AG08396 (cell line): ENCODE measurements at regions not wholly inside any gene's neighbourhood (a gene's known extent, or its start where the extent isn't known, plus 50 kb on each side); places are given as distances from the start of the nearest gene placed in this dataset.
A peak's percentile ranks its signal among the peaks of the same experiment; 100 is the strongest.

Experiments
- DNase-seq: peaks from one replicate; pipeline ENCODE4 v3.0.0; 2012; ENCODE audit warnings: low spot score, mixed read lengths

DNA sequence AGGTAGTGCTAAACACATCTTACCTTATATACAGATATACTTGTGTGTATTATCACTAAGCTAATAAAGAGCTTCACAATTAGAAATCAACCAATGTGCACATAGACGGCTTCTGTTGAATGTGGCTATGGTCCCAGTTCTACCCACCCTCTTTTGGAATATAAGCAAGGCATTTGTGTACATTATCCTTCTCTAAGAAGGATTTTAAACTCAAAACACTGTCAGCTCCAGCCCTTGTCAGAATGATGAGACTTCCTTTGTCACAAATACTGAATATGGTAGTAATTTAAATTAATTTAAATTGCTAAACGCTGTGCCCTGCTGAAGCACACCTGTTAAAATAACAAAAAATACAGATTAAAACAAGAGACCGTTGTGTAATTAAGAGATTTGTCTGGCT lies 107.9 kb upstream of the GRAMD2B start:
- DNase-seq, result no peak

GRCh38 chr5:126332326-126332725 lies 90.9 kb upstream of the GRAMD2B start:
- DNase-seq, result no peak

- no peak for DNase-seq
These were observed 88.4 kb upstream of the GRAMD2B start for GRCh38 chr5:126334760-126335159.

DNA sequence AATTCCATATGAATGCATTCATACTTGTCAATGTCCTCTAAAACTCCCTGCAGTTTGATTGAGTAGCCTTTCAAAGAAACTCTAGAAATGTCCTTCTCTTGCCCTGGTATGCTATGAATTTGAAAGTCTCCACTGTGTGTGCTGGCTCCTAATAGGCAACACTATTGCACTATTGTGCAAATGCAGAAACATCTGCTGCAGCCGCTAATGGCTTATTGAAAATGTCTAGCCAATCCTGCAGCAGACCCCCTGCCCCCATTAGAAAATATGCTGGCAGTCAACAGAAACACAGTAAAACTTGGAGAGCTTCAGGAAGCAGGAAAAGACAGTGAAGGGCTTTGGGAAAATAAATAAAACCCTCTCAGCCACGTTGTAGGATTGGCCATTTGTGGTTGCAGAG lies 87.3 kb upstream of the GRAMD2B start:
- DNase-seq, result peak; percentile 17

DNA sequence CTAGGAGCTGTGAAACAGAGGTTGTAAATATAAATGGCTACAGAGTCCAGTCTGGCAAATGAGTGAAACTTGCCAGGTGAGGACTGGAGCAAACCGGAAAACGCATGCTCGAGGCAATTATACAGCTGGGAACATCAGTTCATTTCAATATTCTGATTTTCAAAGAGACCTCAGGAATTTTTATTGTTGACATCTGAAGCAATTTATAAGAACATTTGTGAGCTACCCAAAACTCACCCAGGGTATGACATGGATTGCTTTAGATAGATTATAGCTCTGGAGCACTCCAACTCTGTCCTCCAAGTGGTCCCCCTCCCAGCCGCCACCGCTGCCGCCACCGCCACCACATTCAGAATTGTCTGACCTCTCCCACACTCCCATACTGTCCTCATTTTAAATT lies 84.6 kb upstream of the GRAMD2B start:
- no peak for DNase-seq

DNA sequence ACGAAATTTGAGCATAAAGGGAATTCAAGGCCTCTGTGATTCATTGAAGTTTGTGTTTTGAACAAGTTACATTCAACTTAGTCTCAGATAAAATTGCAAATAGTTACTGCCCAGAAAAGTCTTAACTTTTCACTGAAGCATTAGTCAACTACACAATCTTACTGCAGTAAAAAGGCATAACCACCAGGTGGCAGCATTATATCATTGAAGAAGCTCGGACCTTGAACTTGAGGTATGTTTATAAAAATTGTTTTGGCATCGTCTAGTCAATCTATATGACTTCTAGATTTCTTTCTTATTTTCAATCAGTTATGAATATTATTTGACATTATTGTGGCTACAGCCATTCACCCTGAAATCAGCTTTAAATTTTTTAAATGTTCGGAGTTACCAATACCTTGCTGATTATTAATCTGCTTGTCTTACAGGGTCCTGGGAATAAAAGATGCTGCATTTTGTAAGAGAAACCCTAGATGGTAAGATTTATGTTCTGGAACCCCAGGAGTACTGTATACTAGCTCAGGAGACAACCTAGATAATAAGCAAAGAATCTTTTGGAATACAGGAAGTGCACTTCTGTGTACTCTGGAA lies 83.9 kb upstream of the GRAMD2B start:
- peak; percentile 41 for DNase-seq

DNA sequence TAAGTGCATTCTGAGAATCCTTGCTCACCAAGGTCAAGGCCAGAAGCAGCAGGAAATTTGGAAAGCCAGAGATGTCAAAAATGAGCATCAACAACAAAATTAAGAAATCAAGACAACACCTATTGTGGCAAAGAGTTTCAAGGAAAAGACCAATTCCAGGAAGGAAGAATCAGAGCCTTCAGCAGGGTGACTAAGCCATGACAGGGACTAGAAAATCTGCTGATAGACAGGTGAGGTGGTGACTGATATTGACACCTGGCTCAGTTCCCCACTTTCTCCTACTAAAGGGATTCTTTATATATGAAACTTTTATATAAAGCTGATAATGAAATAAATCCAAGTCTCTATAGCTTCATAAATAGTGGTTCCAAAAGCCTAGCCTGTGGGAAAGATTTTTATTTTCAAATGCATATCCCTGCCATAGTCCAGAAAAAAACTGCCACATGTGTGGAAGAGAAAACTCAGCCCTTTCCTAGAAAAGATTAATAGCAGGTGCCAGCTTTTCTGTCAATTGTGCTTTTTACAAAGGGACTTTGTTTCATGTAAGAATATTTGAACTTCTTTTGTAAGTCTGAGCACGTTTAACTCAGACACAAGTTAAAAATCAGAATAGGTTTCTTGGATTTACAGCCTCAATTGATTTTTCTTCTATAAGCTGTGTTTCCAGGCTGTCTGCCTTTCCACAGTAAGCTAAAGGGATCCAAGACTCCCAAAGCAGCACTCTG lies 81.1 kb upstream of the GRAMD2B start:
- no peak for DNase-seq

- DNase-seq, result no peak
These were observed 74.2 kb upstream of the GRAMD2B start for GRCh38 chr5:126348855-126349635.

DNA sequence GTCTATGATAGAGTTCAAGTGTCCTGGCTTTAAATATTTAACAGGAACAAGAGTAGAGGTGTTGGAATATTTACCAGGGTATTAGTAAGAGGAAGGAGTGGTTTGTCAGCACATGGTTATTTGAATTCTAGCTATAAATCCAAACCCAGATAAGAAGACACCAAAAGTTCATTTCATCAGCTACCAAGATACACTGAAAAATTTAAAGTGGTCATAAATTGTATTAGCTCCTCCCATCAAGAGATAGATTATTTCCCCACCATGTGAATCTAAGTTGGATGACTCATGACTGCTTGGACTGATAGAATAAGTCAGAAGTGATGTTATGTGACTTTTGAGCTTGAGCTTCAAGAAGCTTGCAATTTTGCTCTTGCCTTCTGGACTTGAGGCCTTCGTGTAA lies 72.1 kb upstream of the GRAMD2B start:
- DNase-seq, result no peak

GRCh38 chr5:126354012-126354857 lies 69.0 kb upstream of the GRAMD2B start:
- DNase-seq, result peak; percentile 76

DNA sequence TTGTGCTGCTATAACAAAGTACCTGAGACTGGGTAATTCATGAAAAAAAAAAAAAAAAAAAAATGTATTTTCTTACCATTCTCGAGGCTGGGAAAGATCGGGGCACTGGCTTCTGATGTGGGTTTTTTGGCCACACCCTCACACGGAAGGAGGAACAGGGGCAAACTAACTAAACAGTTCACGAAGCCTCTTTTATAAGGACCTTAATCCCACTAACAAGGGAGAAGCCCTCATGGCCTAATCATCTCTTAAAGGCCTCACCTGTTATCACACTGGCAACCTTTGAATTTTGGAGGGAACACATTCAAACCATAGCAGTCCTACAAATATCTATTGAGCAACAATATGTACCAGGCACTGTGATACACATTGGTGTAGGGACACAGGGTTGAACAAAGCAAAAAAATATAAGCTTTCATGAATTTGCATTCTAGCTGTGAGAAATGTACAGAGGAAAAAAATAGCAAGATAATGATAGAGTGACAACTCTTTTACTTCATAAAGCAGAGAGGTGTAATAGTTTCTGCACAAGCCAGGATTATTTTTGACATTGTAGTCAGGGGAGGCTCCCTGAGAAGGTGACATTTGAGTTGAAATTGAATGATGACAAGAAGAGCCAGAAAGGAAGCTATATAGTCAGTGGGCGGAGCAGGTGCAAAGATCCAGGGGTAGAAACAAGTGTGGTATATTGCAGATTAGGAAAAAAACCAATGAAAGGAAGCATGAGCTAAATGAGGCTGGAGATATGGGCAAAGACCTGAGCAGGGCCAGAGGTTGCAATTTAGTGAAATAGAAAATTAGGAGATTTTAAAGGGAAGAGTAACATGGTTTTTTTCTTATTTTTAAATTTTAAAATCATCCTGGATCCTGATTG lies 68.1 kb upstream of the GRAMD2B start:
- no peak for DNase-seq

- no peak for DNase-seq
These were observed 67.3 kb upstream of the GRAMD2B start for GRCh38 chr5:126355940-126356339.

GRCh38 chr5:126357585-126358342 lies 65.4 kb upstream of the GRAMD2B start:
- no peak for DNase-seq

GRCh38 chr5:126358525-126358924 lies 64.7 kb upstream of the GRAMD2B start:
- no peak for DNase-seq

GRCh38 chr5:126359884-126360283 lies 63.3 kb upstream of the GRAMD2B start:
- DNase-seq, result no peak

DNA sequence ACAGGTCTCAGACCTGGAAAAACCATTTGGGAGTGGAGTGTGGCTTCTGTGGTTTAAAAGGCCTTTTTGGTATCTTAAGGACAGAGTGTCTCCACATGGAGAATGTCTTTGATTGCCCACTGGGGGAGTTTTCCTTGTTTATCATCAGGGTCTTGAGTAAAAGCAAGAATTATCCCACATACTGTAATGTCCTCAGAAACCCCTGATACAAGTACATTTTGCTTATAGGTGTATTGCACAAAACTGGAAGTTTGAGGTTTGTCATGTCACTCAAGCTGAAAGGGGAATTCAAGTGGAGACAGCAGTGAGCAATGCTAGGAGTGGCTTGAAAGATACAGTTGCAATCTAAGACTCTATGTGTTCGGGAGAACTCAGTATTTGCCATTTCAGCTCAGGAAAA lies 62.7 kb upstream of the GRAMD2B start:
- DNase-seq, result no peak

- DNase-seq, result no peak
These were observed 59.6 kb upstream of the GRAMD2B start for GRCh38 chr5:126363658-126364057.

- DNase-seq, result no peak
These were observed 58.9 kb upstream of the GRAMD2B start for GRCh38 chr5:126364206-126364902.

DNA sequence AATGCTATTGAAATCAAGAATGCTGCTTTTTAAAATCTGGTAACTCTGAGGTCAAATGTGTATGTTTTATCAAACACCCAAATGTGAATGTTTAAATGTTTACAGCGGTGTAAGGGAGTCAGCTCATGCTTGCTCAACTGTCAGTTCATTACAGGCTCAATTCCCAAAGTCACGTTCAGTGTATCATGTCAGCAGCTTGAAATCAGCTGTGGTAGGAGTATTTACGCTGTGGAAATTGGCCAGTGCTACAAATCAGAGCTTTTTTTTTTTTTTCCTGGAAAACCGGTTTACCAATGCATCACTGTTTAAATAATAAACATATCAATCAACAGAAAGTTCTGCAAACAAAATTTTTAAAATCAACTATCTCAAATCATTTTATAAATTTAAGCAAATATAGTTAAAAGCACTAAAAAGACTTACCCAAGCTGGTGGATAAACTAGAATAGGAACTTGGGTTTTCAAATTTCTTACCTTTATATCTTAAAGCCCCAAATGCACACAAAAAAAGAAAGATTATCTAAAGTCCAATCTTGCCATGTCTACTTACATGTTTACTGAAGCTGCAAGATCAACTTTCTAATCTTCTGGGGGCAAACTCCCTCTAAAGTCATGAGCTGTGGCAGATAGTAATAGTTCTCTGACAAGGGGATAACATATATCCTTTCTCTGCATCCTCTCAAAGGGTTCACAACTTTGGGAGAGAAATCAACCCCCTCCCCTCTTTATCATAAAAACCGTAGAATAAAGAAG lies 57.6 kb upstream of the GRAMD2B start:
- no peak for DNase-seq
